ENCODE measurements at regions not wholly inside any gene's neighbourhood (a gene's known extent, or its start where the extent isn't known, plus 50 kb on each side); places are given as distances from the start of the nearest gene placed in this dataset.

DNA sequence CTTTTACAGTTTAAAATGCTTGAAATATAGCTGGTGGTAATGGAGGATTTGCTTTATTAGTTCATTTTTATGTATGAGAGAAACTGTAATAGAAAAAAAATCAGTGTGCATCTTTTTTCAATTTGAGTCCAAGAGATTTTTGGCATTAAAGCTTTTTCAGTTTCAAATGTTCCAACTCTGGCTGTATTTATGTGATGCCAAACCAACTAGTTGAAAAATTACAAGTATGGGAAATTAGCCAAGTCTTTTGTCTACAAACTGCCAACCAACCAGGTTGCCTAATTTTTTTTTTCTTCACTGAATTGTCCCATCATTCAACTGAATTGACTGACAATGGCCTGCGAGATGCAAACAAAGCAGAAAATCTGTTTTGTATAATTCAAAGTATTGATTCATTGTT is 95.7 kb downstream of the ICOS start:
- DNase-seq (ENCODE audit: insufficient read length, low spot score) (no peak), FAIRE-seq (no peak)
- TF ChIP-seq, protein P1, sequence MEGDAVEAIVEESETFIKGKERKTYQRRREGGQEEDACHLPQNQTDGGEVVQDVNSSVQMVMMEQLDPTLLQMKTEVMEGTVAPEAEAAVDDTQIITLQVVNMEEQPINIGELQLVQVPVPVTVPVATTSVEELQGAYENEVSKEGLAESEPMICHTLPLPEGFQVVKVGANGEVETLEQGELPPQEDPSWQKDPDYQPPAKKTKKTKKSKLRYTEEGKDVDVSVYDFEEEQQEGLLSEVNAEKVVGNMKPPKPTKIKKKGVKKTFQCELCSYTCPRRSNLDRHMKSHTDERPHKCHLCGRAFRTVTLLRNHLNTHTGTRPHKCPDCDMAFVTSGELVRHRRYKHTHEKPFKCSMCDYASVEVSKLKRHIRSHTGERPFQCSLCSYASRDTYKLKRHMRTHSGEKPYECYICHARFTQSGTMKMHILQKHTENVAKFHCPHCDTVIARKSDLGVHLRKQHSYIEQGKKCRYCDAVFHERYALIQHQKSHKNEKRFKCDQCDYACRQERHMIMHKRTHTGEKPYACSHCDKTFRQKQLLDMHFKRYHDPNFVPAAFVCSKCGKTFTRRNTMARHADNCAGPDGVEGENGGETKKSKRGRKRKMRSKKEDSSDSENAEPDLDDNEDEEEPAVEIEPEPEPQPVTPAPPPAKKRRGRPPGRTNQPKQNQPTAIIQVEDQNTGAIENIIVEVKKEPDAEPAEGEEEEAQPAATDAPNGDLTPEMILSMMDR (IDR thresholded peaks at IDR 0.05; ENCODE audit: insufficient read depth, missing control alignments), result no peak

DNA sequence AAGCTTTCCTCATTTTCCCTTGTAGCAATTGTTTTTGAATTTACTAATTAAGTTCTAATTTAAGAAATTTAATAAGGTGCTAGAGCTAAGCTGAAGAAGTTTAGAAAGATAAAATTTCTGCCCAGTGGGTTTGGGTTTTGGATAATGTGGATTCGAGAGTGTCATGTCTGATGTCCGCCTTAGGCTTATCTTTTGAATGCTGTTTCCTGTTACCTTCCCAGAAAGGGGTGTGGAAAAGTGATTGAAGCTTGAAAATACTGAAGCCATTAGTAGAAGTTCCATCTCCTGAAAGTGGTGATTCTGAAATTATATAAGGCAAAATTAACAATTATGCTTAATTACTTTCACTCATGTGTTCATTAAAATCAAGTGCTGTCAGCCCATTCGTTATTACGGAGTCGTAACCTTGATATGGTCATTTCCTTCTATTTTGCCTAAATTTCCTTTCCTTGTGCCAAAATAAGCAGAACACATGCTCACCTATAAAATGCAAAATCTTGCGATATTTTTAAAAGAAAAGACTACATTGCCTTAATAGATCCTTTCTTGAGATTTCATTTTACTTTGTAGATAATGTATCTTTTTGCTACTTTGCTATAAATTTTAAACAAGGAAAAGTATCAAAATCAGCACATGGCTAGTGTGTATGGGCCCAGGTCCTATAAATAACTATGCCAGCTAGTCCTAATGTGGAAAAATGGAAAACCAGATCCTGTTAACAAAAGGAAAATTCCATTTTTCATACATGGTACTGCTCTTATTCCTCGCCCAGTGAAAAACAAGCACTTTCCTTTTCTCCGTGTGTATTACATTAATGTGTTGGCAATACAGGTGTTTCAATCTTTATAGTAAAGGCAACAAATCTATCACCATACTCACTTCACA is 97.3 kb downstream of the ICOS start:
- no peak for FAIRE-seq
- no peak for DNase-seq (ENCODE audit: insufficient read length, low spot score)
- TF ChIP-seq, protein P1 (IDR thresholded peaks at IDR 0.05; ENCODE audit: insufficient read depth, missing control alignments), result no peak

DNA sequence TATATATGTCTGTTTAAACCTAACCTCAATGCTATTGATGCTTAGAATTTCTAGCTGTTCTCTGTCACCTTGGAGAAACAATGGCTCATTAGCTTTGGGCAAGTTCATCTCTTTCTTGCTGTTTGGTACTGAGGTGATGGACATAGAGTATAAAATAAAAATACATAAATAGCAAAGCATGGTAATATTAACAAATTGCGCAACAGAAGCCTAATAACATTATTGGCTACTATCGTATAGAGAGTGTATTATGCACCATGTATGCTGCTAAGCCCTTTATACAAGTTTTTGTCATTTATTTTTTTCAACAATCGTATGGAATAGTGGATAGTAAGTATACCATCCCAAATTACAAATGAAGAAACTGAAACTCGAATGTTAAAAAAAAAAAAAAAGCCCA is 100.1 kb downstream of the ICOS start:
- TF ChIP-seq, protein P1 (IDR thresholded peaks at IDR 0.05; ENCODE audit: insufficient read depth, missing control alignments), result no peak
- FAIRE-seq (no peak), DNase-seq (ENCODE audit: insufficient read length, low spot score) (no peak)

DNA sequence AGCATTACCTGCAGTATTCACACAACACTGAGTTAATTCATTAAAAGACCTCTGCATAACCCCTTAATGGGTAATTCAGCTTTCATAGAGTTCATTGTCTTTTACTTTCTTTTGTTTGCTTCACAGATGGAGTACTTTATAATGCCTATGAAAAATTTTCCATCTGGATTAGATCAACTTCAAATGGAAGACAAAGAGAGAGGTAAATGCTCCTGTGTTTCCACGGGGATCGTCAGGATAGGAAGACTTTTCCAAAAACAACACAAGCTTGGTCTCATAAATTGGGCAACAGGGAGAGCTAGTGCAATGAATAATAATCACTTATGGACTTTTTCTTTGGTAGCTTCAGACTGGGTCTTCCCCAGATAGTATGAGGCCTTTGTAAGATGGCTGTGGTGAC is 100.7 kb downstream of the ICOS start:
- FAIRE-seq (no peak), DNase-seq (ENCODE audit: insufficient read length, low spot score) (no peak)
- TF ChIP-seq, protein P1 (IDR thresholded peaks at IDR 0.05; ENCODE audit: insufficient read depth, missing control alignments), result no peak

DNA sequence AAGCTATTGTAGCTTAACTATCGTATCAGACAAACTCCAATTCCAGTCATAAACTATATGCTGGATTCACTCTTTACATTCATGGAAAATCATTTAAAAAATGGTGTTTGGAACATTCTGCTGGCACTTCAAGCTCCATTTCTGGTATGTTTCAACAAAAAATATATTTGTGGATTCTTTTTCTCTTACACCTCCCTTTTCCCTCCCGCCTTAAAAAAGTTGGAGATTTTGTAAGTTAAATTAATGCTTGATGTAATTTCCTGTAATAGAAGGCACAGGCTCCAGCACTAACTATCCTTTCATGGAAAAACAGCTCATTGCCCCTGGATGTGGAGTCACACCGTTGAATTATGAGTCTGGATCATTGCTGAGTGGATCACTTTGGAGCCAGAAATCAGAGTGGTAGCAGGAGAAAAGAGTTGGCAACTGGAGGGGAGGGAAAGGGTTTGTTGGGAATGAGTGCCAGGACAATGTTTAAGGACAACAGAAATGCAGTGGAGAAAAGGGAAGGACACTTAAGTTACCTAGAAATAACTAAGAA is 102.8 kb downstream of the ICOS start:
- no peak for FAIRE-seq
- DNase-seq (ENCODE audit: insufficient read length, low spot score), result no peak

DNA sequence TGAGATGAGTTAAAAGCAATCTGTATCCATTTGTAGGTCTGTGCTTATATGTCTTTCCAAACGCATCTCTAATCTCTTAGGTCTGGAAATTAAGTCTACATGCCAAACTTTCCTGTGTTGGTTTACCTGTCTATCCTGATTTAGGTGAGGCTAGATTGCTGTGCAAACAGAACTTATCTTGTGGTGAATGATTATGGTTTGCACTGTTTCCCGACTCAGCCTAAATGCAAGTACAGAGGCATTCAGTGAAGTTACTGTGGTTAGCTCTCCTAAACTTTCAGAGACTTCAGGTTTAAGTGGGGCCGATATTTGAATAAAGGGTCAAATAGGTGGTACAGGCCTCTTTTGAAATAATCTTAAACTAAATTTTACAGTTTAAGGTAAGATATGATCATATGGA is 103.5 kb downstream of the ICOS start:
- no peak for FAIRE-seq
- DNase-seq (ENCODE audit: insufficient read length, low spot score), result no peak
- TF ChIP-seq, protein P1 (IDR thresholded peaks at IDR 0.05; ENCODE audit: insufficient read depth, missing control alignments), result no peak

More for the DNA sequence above, 102.8 kb downstream of the ICOS start:
- TF ChIP-seq, protein P1 (IDR thresholded peaks at IDR 0.05; ENCODE audit: insufficient read depth, missing control alignments), result no peak

DNA sequence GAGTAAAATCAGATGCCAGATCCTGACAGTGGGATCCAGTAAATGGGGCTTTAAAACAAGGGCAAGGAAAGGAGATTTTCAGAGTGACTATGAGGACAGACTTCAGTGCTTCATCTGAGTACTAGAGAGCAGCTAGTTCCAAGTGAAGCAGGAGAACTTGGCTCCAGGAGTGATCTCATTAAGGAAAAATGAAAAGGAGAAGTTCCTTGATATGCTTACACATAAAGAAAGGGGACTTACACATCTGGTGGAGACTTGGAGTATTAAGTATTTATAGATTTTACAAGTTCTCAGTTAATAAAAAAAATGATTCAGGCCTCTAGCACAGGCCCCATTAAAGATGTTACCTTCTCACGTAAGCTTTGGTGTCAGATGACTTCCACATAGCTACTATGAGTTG is 105.8 kb downstream of the ICOS start:
- TF ChIP-seq, protein P1 (IDR thresholded peaks at IDR 0.05; ENCODE audit: insufficient read depth, missing control alignments), result no peak
- FAIRE-seq (no peak), DNase-seq (ENCODE audit: insufficient read length, low spot score) (no peak)
